ENCODE measurements at regions not wholly inside any gene's neighbourhood (a gene's known extent, or its start where the extent isn't known, plus 50 kb on each side); places are given as distances from the start of the nearest gene placed in this dataset.

DNA sequence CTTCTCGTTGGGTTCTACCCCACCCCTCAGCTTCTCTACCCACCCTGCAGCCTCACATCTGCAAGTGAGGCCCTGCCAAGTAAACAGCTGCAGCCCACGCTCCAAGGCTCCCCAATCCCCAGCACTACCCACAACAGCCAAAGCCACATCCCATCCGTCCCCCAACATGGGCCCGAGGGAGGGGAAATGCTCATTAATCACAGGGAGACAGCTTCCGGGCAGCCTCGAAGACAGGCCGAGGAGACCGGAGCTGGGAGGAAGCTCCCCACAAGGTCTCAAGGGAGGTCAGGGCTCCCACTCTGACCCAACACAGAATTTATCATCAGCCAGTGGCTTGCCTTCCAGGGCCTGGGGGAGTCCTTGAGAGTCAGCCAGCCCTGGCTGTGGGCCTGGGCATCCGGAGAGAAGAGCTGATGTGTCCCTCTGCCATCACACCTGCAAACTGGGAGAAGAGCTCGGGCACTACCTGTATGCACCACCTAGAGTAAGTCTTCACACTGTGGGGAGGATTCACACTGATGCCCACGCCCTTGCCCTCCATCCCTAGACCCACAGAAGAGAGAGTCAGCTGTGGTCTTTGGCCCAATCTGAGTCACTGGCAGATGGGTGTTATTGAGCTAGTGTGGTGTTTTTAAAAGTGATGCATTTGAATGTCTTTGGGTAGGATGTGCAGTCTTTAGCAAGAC, 115.5 kb upstream of the ZMIZ1 start:
- intact Hi-C loops (cut with micrococcal nuclease; ENCODE audit: unreplicated experiment), result no loop called here
- Histone ChIP-seq H3K9me3 (ENCODE audit: insufficient read depth, low read depth) (no peaks in the 10 kb centered on the region), H3K79me2 (ENCODE audit: low read depth) (no peaks in the 10 kb centered on the region), H3K36me3 (ENCODE audit: low read depth) (no peaks in the 10 kb centered on the region), H3K4me1 (replicated peaks; ENCODE audit: insufficient read depth) (no peaks in the 10 kb centered on the region; the same call in 1 of the 2 replicates), H4K20me1 (ENCODE audit: insufficient read depth) (no peaks in the 10 kb centered on the region), H3K9me2 (ENCODE audit: insufficient read depth) (no peaks in the 10 kb centered on the region), H3K27ac (no peak overlapping the region), H3F3A (ENCODE audit: insufficient read depth, low read depth) (no peaks in the 10 kb centered on the region), H3K27me3 (ENCODE audit: insufficient read depth, low read depth) (no peaks in the 10 kb centered on the region), H3K4me3 (no peak overlapping the region), H2AFZ (no peak overlapping the region), H3K4me2 (no peak overlapping the region)
- ChIA-PET POLR2A (ENCODE audit: unreplicated experiment) (no interaction called here), CTCF (no interaction called here)
- TF ChIP-seq EZH2 (IDR thresholded peaks at IDR 0.05; ENCODE audit: low read depth), result no peak
- TF ChIP-seq, protein P1, sequence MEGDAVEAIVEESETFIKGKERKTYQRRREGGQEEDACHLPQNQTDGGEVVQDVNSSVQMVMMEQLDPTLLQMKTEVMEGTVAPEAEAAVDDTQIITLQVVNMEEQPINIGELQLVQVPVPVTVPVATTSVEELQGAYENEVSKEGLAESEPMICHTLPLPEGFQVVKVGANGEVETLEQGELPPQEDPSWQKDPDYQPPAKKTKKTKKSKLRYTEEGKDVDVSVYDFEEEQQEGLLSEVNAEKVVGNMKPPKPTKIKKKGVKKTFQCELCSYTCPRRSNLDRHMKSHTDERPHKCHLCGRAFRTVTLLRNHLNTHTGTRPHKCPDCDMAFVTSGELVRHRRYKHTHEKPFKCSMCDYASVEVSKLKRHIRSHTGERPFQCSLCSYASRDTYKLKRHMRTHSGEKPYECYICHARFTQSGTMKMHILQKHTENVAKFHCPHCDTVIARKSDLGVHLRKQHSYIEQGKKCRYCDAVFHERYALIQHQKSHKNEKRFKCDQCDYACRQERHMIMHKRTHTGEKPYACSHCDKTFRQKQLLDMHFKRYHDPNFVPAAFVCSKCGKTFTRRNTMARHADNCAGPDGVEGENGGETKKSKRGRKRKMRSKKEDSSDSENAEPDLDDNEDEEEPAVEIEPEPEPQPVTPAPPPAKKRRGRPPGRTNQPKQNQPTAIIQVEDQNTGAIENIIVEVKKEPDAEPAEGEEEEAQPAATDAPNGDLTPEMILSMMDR (conservative IDR thresholded peaks at IDR 0.05), result no peak
- no peak for DNase-seq
- no TSS peak for BruUV-seq (replicated peaks)

DNA sequence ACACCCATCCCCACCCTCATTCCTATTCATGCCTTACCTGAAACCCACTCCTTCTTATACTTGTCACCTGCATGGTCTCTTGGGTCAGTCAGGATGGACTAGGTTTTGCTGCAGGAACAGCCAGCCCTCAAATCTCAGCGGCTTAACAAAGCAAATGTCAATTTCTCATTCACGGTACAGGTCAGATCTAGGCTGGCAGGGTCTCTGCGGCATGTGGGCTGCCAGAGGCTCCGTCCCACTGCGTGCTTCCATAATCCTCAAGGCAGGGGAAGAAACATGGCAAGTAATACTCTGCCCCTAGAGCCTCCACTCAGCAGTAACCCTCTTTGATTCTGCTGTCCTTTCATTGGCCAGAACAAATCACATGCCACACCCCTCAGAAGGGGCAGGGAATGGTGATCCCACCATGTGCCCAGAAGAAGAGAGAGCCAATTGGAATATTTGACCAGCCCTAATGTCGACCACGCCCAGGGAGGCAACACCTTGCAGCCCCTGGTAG, 114.9 kb upstream of the ZMIZ1 start:
- ChIA-PET CTCF (no interaction called here), POLR2A (ENCODE audit: unreplicated experiment) (no interaction called here)
- Histone ChIP-seq H3K79me2 (ENCODE audit: low read depth) (no peaks in the 10 kb centered on the region), H2AFZ (no peak overlapping the region), H3K9me2 (ENCODE audit: insufficient read depth) (no peaks in the 10 kb centered on the region), H3K9me3 (ENCODE audit: insufficient read depth, low read depth) (no peaks in the 10 kb centered on the region), H4K20me1 (ENCODE audit: insufficient read depth) (no peaks in the 10 kb centered on the region), H3K4me3 (no peak overlapping the region), H3F3A (ENCODE audit: insufficient read depth, low read depth) (no peaks in the 10 kb centered on the region), H3K36me3 (ENCODE audit: low read depth) (no peaks in the 10 kb centered on the region), H3K27me3 (ENCODE audit: insufficient read depth, low read depth) (no peaks in the 10 kb centered on the region), H3K27ac (no peak overlapping the region), H3K4me1 (replicated peaks; ENCODE audit: insufficient read depth) (no peaks in the 10 kb centered on the region; the same call in 1 of the 2 replicates), H3K4me2 (no peak overlapping the region)
- BruUV-seq (replicated peaks), result no TSS peak
- DNase-seq, result no peak
- TF ChIP-seq, protein P1 (conservative IDR thresholded peaks at IDR 0.05), result no peak
- no peak for TF ChIP-seq EZH2 (IDR thresholded peaks at IDR 0.05; ENCODE audit: low read depth)
- intact Hi-C loops (cut with micrococcal nuclease; ENCODE audit: unreplicated experiment), result no loop called here

DNA sequence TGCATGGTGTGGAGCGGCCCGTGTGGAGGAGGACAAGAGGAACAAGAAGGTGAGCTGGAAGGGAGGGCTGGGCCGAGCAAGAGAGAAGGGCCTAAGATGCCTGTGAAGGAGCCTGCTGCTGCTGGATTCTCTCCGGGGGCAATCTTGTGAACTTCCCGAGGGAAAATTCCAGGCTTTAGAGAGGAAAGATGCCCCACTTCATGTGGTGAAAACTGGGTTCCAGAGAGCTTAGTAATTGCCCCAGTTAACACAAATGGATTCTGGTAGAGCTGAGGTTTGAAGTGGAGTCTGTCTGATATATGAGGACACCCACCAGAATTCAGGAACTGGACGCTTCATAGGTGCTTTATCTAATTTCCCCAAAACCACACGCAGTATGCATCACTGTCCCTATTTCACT, 114.1 kb upstream of the ZMIZ1 start:
- DNase-seq, result no peak
- no peaks in the 10 kb centered on the region; the same call in 1 of the 2 replicates for H3K4me1 ChIP-seq (replicated peaks; ENCODE audit: insufficient read depth)
- no TSS peak for BruUV-seq (replicated peaks)
- H4K20me1 ChIP-seq (ENCODE audit: insufficient read depth), result no peaks in the 10 kb centered on the region
- no peak overlapping the region for H3K4me3 ChIP-seq
- H3K36me3 ChIP-seq (ENCODE audit: low read depth), result no peaks in the 10 kb centered on the region
- no peak overlapping the region for H3K4me2 ChIP-seq
- no peaks in the 10 kb centered on the region for H3K9me2 ChIP-seq (ENCODE audit: insufficient read depth)
- no peaks in the 10 kb centered on the region for H3K9me3 ChIP-seq (ENCODE audit: insufficient read depth, low read depth)
- POLR2A ChIA-PET (ENCODE audit: unreplicated experiment), result no interaction called here
- H3K27me3 ChIP-seq (ENCODE audit: insufficient read depth, low read depth), result no peaks in the 10 kb centered on the region
- TF ChIP-seq, protein P1 (conservative IDR thresholded peaks at IDR 0.05), result no peak
- TF ChIP-seq EZH2 (IDR thresholded peaks at IDR 0.05; ENCODE audit: low read depth), result no peak
- no peak overlapping the region for H2AFZ ChIP-seq
- no peaks in the 10 kb centered on the region for H3K79me2 ChIP-seq (ENCODE audit: low read depth)
- H3F3A ChIP-seq (ENCODE audit: insufficient read depth, low read depth), result no peaks in the 10 kb centered on the region
- CTCF ChIA-PET, result no interaction called here
- no peak overlapping the region for H3K27ac ChIP-seq
- intact Hi-C loops (cut with micrococcal nuclease; ENCODE audit: unreplicated experiment), result no loop called here

All from PC-9 (cell line).